Stimulated activated CD4-positive, alpha-beta T cell treated with anti-CD3 and anti-CD28 coated beads, Interleukin-2, amount 100 ng/mL, for 48 hours (primary cell): ENCODE measurements at regions not wholly inside any gene's neighbourhood (a gene's known extent, or its start where the extent isn't known, plus 50 kb on each side); places are given as distances from the start of the nearest gene placed in this dataset.

Experiments used
- DNase-seq, 2 donors: peaks; one replicate each; pipeline ENCODE4 v3.0.0-alpha.2; 2020

DNA sequence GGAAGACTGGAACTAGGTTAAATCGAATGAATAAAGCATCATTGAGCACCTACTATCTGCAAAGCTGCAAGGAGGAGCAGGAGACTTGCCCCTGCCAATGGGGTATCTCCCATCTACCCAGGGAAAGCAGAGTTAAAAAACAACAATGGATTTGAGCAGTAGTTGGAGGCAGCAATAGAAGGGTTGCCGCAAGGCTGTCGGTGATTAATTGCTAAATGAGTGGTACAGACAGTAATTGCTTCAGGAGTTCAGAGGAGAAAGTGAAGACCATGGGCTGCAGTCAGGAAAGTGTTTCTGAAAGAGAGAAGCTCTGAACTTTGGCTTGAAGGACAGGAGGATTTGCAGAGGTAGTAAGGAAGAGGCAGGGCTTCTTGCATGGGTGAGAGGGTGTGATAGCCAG, 152.9 kb downstream of the ACTL8 start:
- no peak for DNase-seq

DNA sequence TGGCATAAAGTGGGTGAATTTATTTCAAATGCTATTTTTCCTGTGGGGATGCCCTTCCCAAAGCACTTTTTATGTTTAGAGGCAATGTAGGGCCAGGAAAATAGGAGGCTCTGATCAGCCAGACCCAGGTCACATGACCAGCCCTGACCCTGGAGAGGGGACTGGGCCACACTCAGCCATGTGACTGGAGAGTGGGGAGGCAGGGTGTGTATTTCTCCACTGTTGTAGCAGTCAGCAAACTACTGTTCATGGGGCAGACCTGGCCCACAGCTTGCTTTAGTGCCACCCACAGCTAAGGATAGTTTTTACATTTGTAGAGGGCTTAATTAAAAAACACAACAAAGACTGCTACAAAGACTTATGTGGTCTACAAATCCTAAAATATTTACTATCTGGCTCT, 153.8 kb downstream of the ACTL8 start:
- no peak for DNase-seq

DNA sequence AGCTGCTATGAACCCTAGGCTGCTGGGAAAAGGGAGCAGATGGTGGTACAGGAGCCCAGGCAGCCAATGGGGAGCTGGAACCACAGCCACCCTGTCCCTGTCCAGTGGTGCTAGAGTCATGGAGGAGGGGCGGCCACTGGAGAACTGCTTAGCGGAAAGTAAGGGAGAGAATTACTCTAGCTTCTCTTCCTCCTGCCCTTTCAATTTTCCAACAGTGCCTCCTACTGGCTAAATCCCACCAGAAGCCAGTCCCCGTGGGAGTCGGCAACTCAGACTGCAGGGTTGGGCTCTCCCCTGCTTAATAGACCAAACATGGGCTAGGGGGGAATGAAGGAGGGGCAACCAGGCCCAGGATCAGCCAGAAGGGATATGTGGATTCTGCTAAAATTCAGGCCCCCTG, 154.5 kb downstream of the ACTL8 start:
- no peak for DNase-seq

DNA sequence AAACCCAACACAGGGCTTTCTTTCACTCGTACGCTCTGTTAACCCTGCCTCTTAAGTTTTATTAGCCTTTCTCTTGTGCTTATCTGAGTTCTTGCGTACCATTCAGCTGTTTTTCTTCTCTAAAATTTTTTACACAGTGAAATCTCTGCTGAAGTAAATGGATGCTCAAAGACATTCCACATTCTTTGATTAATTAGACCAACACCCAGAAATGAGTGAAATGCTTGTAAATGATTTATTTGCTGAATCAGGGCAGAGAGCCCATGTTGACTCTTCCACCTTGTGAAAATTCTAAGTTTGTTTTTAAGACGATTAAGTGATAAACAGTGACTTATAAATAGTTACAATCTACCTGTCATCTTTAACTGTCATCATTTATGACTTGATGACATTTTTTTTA, 156.7 kb downstream of the ACTL8 start:
- DNase-seq: no peak

DNA sequence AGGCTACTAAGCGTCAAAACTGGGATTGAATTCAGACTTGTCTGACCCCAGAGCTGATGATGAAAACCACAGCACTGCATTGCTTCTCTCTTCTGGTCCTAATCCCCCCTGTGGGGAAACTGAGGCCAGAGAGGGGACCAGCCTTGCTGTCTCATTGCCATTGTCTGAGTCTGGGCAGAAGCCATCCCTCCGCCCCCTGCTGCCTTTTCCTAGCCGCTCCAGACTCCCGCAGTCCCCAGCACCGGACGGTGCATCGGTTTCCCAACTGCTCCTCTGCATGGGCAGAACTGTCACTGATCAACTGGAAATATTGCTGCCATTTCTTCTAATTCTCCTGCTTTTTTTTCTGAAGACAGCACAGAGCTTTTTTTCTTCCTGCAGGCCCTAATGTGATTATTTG, 157.4 kb downstream of the ACTL8 start:
- no peak for DNase-seq

DNA sequence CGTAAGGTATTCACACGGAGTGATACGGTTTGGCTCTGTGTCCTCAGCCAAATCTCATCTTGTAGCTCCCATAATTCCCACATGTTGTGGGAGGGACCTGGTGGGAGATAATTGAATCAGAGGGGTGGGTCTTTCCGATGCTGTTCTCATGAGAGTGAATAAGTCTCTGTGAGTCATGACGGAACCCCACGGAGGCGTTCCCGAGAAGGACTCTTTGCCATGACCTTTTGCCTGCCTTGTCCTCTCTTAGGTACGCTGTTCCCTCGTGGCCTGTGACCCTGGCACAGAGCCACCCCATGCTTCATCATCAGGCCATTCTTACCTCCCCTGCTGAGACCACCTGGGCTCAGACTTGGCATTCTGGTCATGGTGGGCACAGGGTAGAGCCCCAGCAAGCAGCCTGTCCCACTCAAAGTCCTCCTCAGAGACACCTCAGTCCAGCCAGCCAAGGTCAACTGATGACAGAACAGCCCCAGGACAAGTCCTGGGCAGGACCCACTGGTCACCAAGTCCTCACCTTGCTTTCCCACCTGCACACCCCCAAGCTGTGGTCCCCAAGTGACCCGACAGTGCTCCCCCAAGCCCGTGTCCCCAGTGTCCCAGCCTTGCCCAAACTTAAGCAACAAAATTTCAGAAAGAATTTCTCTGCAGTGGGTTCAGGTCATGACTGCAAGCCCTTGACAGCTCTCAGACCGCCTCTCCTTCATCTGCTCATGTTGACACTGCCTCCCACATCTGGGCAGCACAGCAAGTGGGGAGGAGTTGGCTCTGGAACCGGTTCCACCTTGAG, 158.4 kb downstream of the ACTL8 start:
- DNase-seq: no peak

DNA sequence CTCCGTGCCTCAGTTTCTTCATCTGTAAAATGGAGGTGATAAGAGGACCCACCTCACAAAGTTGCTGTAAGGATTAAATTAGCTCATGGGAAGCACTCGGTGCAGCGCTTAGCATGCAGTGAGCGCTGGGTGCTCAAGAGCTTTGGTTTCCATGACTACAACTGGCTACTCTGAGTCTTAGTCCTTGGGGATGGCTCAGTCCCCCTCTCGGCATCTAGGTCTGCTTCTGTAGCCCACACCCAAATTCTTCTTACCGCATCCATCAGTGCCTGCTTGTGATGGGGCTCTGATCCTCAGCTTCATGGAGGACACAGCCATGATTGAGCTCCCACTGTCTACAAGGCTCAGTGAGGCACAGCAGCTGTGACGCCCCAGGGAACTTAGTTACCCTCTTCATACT, 159.0 kb downstream of the ACTL8 start:
- no peak for DNase-seq

DNA sequence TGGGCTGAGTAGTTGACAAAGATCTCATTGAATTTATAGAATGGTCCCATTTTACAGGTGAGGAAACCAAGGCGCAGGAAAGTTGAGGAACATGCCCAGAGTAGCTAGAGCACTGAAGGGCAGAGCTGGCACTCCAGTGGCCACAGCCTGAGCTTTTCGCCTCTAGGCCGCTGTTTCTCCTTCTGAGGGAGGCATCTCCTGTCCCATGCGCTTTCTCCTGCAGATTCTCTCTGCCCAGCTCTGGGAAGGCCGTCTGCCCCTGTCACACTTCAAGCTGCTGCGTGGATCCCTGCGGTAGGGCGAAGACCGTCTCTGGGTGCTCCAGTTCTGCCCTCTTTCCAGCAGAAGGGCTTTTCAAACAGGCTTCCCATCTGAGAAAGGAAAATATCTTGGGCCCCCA, 159.9 kb downstream of the ACTL8 start:
- DNase-seq: no peak

DNA sequence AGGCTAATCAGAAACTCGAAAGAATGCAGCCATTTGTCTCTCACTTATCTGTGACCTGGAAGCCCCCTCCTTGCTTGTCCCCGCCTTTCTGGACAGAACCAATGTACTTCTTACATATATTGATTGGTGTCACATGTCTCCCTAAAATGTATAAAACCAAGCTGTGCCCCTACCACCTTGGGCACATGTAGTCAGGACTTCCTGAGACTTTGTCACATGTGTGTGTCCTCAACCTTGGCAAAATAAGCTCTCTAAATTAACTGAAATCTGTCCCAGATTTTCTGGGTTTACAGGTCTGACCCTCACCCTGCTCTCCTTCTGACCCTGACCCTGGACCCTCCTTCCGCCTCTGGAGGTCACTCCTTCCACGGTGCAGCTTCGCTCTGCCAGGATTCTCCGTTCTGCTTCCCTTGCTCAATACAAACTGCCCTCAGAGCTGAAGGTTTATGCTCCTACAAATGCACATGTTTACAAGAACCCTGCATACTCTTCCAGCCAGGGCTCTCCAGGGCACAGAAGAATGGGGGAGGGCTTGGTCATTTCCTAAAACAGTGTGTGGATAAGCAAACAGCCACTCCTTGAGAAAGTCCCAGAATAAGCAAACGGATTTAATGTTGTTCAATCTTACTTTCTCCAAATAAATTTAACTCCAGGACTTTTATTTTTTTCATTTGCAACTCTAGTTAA, 160.5 kb downstream of the ACTL8 start:
- DNase-seq: no peak

DNA sequence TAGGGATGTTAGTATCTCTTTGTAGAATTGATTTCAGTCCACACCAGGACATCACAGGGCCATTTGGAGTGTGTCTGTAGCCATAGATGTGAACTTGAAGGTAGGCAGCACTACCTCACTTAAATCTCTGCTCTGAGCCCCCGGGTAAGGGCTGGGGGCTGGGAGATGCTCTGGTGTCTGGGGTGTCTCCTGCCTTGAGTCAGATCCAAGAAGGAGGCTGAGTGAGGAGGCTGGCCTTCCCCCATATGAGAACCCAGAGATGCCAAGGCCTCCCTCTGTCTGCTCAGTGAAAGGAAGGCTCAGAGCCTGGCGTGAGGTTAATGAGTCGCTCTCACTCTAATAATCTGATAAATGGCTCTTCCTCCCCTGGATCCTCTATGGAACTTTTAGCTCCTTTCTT, 161.6 kb downstream of the ACTL8 start:
- DNase-seq: no peak

DNA sequence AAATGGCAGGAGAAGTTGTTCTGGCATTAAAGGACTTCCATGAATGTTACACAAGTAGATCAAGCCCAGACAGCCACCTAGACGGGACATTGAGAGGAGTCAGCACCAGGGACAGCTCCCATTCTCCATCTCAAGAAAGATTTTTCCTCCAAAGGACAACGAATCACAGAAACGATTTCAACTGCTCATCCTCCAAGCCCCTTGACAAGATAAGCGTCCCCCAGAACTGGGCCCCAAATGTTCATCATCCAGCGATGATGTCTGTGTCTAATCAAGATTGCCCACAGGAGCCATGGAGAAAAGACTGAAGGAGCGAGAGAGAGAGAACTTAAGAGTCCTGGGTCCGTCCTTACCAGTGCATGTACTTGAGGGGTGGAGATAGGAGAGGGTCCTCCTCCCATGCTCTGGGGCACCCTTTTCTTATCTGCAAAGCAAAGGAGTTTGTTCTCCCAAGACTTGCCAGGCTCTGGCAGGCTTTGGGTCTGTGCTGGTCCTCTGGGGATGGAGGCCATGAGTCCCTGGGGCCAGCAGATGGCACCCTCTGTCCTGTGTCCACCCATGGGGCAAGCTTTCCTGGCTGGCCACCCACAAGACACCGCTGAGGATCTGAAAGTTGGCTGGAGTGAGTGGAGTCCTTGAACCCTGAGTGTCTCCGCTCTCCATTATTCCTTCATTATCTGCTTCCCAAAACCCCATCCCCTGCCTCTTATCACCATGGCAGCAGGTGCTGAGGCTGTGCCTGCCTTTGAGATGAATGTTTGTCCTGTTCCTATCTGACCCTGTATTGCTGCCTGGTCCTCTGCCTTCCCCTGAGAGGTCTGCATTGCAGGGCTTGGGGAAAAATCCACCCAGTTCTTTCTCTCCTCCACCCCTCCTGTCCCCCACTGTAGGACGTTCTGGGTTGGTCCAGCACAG, 164.6 kb downstream of the ACTL8 start:
- peak in 1 of 2 donors; percentile 4 for DNase-seq

DNA sequence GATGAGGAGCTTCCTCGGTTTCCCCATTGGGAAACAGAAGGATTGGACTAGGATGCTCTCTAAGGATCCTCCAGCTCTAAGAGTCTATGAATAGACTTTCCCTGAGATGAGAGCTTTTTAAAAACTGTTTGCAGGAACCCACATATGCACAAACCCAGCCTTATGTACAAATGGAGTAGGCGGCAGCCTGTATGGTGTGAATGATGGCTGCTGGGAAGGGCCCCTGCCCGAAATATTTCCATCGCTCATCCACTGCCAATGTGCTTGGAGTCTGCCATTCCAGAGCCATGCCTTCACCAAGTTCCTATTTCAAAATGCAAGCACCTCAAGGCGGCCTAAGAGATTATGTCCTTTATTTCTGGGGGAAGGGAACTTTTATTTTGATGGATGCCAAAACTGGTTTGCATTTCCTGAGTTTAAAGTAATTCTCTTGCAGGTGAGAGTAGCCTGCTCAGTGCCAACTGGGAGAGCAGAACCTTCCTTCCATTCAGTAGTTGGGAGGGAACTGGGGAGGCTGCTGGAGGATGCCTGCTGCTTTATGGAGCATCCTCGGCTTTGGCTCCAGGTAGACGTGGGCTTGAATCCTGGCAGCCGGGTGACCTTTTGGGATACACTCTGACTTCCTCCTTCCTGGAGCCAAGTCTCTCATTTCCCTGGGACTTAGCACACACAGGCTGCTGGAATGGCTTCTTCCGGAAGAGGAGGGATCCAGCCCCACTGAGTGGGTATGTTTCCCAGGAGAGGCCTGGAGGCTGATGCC, 165.9 kb downstream of the ACTL8 start:
- DNase-seq: no peak

DNA sequence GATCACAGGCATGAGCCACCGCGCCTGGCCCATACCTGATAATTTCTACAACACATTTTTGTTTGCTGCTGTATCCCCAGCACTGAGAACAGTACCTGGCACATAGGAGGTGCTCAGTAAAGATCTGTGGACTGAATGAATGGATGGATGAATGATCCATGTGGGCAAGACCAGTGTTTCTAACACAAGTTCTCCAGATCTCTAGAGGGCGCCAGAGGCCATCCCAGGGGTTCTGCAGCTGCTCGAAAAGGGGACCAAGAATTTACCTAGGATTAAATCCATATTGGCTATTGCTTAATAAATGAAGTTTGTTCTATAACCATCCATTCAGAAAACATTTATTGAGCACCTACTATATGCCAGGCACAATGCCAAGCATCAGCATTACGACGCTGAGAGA, 167.7 kb downstream of the ACTL8 start:
- DNase-seq: peak; percentile 5 to 9

DNA sequence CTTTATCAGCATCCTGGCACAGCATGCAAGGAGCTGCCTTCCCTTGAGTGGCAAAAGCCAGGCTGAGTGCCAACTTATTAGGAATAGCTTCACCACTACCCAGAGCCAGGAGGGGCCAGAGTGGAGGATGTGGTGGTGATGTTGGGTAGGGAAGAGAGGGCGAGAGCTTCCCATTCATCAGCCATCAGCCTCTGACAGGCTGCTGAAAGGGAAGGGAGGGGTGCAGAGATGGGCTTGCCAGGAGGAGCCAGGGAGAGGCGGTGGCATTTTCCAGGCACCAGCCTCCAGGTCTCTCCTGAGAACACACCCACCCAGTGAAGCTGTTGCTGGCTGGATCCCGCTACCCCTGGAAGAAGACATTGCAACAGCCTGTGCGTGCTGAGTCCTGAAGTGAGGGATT, 168.5 kb downstream of the ACTL8 start:
- DNase-seq: no peak

DNA sequence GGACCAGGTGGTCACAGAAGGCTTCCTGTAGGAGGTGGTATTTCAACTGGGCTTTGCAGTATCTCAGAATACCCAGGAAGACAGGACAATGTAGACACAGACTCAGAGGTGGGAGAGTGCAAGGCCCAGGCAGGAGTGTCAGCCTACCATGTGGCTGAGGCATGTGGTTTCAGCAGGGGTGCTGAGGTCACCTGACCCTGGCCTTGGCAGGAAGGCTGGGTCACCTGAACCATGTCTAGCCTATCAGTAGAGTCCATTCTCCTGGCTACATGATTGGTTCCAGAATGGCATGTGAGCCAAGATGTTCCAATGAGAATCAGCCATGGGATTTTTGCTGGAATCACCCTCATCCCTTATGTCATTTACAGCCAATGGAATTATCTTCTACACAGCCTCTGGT, 169.4 kb downstream of the ACTL8 start:
- no peak for DNase-seq

DNA sequence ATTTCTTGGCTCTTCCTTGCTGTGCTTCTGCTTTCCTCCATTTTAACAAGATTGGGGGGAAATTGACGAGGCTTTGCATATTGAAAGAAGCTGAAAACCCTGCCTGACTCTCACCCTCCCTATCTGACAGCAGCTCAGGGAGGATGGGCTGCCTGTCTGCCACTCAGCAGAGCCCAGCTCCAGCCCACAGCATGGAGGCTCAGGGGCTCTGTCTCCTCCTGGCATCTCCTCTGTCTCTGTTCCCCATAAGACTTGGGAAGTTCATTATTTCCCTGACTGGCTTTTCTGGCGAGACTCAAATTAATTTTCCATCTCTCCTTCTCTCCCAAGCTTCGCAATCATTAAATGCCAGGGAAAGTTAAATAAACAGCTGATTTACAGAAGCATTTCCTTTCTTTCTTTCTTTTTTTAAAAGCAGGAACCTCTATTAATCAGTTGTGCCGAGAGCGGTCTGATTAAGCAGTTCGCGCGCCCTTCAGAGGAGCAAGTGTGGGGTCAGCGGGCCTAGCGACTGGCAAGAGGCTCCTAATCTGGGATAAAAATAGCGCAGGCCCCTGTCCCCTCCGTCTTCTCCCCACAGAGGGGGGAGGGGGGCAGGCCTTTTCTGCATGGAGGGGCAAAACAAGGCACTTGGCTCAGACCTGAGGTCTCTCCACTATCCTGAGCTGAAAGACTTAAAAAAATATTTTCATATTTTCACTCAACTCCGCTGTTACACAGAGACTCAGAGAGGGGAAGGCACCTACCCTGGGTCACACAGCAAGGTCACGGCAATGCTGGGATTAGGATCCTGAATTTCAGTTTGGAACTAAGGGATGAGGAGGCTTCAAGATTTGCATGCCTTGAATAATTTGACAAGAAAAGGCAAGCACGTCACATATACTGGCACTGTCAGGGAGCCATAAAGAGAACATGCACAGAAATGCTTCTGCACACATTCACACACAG, 170.4 kb downstream of the ACTL8 start:
- no peak for DNase-seq

DNA sequence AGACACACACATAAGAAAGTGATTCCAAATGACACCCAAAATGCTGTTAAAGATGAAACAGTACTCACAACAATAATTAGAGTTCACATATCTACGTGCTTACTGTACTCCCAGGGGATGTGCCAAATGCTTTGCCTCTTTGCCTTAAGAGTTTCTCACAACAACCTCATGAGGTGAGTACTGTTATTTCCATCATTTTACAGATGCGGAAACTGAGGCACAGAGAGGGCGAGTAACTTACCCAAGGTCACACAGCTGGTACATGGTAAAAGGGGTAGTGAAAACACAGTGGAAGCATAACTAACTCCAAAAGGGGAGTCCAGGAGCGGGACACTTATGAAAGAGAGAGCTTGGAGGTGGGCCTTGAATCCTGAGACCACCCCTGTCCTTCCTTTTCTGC, 171.8 kb downstream of the ACTL8 start:
- no peak for DNase-seq

DNA sequence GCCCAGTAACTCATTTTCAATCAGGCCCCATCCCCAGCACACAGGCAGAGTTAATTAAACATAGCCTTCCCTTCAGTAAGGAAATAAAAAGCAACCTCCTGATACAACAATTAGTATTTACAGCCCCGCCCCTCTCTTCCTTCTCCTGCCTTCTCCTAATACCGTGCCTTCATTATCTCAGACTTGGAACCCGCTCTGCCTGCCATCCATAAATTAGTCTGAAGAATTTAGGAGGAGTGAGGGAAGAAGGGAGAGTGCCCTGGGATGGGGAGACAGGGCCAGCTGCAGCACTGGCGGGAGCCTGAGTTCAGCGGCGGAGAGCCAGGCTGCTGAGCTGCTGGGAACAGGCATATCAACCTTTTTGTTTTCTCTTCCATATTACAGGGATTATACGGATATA, 172.8 kb downstream of the ACTL8 start:
- no peak for DNase-seq

DNA sequence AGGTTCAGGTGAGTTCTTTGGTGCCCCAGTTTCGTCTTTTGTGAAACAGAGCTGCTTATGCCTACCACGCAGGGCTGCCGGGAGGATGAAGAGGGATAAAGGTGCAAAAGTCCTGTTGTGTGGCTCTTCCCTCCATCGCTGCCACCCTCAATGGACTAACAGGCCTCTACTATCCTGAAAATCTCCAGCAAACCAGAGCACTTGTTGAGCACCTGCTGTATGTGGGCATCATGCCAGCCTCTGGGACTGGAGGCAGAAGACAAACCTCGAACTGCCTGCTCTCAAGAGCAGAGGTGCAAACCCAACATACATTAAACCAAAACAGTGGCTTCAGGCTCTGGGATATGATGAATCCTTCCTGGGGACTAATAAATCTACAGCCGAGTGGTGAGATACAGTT, 174.1 kb downstream of the ACTL8 start:
- no peak for DNase-seq

DNA sequence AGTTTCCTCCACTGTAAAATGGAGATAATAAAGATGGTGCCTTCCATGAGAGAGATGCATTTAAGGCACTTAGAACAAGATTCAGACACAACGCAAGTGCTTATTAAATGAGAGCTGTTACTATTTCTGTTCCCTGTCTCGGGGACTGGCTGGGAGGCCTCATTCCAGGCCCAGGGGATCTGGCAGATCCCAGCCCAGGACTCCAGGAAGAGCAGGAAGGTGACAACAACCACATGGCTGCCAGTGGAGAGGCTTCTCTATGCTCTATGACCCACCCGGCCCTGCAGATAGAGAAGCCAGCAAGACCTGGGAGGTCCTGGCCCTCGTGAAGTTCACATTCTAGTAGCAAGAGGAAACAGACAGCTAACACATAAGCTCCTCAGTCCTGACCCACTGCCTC, 175.5 kb downstream of the ACTL8 start:
- DNase-seq: no peak

DNA sequence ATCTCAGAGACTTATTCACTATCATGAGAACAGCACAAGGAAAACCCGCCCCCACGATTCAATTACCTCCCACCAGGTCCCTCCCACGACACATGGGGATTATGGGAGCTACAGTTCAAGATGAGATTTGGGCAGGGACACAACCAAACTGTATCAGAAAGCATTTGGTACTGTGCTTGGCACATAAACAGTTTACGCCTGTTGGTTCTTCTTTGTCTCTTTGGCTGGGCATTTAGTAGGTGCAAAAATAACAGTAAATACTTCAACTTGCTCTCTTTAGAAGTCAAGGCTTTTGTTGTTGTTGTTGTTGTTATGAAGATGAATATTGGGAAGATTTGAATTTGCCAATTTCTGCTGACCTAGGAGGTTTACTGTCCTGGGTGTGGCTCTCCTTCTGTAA, 175.4 kb upstream of the IGSF21 start:
- DNase-seq: no peak

DNA sequence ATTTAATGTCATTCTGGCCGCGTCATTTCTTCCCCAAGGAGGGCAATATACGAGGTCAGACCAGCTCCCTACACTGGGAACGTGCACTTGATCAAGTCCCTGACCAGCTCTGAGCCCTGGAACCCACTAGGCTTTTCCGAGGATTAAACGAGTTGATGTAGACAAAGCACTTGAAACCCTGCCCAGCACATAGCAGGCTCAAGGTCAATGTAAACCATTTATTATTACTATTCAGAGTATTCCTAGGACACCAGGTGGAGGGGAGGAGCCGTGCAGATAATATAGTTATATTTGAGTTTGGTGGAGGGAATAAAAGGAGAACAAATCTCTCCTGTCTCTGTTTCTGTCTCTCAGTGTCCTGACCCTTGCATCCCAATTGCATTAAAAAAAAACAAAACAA, 174.1 kb upstream of the IGSF21 start:
- DNase-seq: no peak
